Breast epithelium (tissue), 3 donors: ENCODE measurements at regions not wholly inside any gene's neighbourhood (a gene's known extent, or its start where the extent isn't known, plus 50 kb on each side); places are given as distances from the start of the nearest gene placed in this dataset.

Experiments used
- CTCF ChIP-seq, 3 donors: fragments of 450-650 bp; IDR thresholded peaks; one replicate each; pipeline ENCODE4 v1.5.1; 2016 to 2017; ENCODE audit warnings: antibody characterized with exemption in 3 of 3, mild to moderate bottlenecking in 3 of 3, moderate library complexity in 3 of 3
- POLR2A ChIP-seq: fragments of 450-650 bp; IDR thresholded peaks from one replicate; pipeline ENCODE4 v1.6.1; 2016; ENCODE audit warnings: antibody characterized with exemption, mild to moderate bottlenecking, moderate library complexity
- POLR2AphosphoS5 ChIP-seq, 3 donors: sonication (generic); formaldehyde crosslinking; IDR thresholded peaks; one replicate each; pipeline ENCODE4 v1.6.1; 2017; ENCODE audit warnings: antibody characterized with exemption in 3 of 3

GRCh38 chr1:184870319-184870718 is 104.0 kb downstream of the NIBAN1 start:
- TF ChIP-seq CTCF (IDR thresholded peaks at IDR 0.05) (no peak), POLR2A (no peak), POLR2AphosphoS5 (IDR thresholded peaks at IDR 0.05) (no peak)
